ENCODE measurements at regions not wholly inside any gene's neighbourhood (a gene's known extent, or its start where the extent isn't known, plus 50 kb on each side); places are given as distances from the start of the nearest gene placed in this dataset.

- no peak for TF ChIP-seq CTCF (IDR thresholded peaks at IDR 0.05; ENCODE audit: low read depth, low read length, poor library complexity, severe bottlenecking)
- TF ChIP-seq EZH2phosphoT487 (IDR thresholded peaks at IDR 0.05; ENCODE audit: borderline replicate concordance, low read length): no peak
Observed at GRCh38 chr4:177091515-177091914, 218.2 kb upstream of the NEIL3 start.
